Ishikawa (cell line): ENCODE measurements at regions not wholly inside any gene's neighbourhood (a gene's known extent, or its start where the extent isn't known, plus 50 kb on each side); places are given as distances from the start of the nearest gene placed in this dataset.

Experiments used
- CEBPB ChIP-seq: IDR thresholded peaks from 2 replicates; pipeline ENCODE4 v1.6.1; 2012
- CREB1 ChIP-seq: IDR thresholded peaks from 2 replicates; pipeline ENCODE4 v1.6.1; 2012; ENCODE audit warnings: low read depth
- EGR1 ChIP-seq: IDR thresholded peaks from 2 replicates; pipeline ENCODE4 v1.6.1; 2012
- EP300 ChIP-seq: IDR thresholded peaks from 2 replicates; pipeline ENCODE4 v1.6.1; 2012; ENCODE audit warnings: borderline replicate concordance
- FOXM1 ChIP-seq: IDR thresholded peaks from 2 replicates; pipeline ENCODE4 v1.6.1; 2012; ENCODE audit warnings: low read depth, borderline replicate concordance
- MAX ChIP-seq: IDR thresholded peaks from 2 replicates; pipeline ENCODE4 v1.6.1; 2012
- NFIC ChIP-seq: IDR thresholded peaks from 2 replicates; pipeline ENCODE4 v1.6.1; 2012
- RAD21 ChIP-seq: IDR thresholded peaks from 2 replicates; pipeline ENCODE4 v1.6.1; 2012; ENCODE audit warnings: low read depth
- REST ChIP-seq: IDR thresholded peaks from 2 replicates; pipeline ENCODE4 v1.6.1; 2012; ENCODE audit warnings: low read depth, mild to moderate bottlenecking
- TAF1 ChIP-seq: IDR thresholded peaks from 2 replicates; pipeline ENCODE4 v1.6.1; 2012; ENCODE audit warnings: low read depth, mild to moderate bottlenecking
- TCF12 ChIP-seq: IDR thresholded peaks from 2 replicates; pipeline ENCODE4 v1.6.1; 2012; ENCODE audit warnings: low read depth
- TEAD4 ChIP-seq: IDR thresholded peaks from 2 replicates; pipeline ENCODE4 v1.6.1; 2012
- USF1 ChIP-seq: IDR thresholded peaks from 2 replicates; pipeline ENCODE4 v1.6.1; 2012
- YY1 ChIP-seq: IDR thresholded peaks from 2 replicates; pipeline ENCODE4 v1.6.1; 2012; ENCODE audit warnings: low read depth
- ZBTB7A ChIP-seq: IDR thresholded peaks from 2 replicates; pipeline ENCODE4 v1.6.1; 2012; ENCODE audit warnings: low read depth

GRCh38 chr15:26359855-26360254, 413.0 kb downstream of the GABRB3 start:
- TF ChIP-seq CEBPB (no peak), RAD21 (no peak), MAX (no peak), EGR1 (no peak), USF1 (no peak), TCF12 (no peak), FOXM1 (no peak), TAF1 (no peak), CREB1 (no peak), NFIC (no peak), YY1 (no peak), ZBTB7A (no peak), EP300 (no peak), TEAD4 (no peak), REST (no peak)

- TF ChIP-seq USF1 (no peak), YY1 (no peak), MAX (no peak), NFIC (no peak), TEAD4 (no peak), EP300 (no peak), REST (no peak), FOXM1 (no peak), CREB1 (no peak), ZBTB7A (no peak), CEBPB (no peak), TAF1 (no peak), EGR1 (no peak), RAD21 (no peak), TCF12 (no peak)
These were observed 414.2 kb downstream of the GABRB3 start for GRCh38 chr15:26358708-26359107.

- TF ChIP-seq RAD21: no peak
- no peak for TF ChIP-seq YY1
- no peak for TF ChIP-seq MAX
- TF ChIP-seq EGR1: no peak
- TF ChIP-seq EP300: no peak
- TF ChIP-seq FOXM1: no peak
These were observed 415.2 kb downstream of the GABRB3 start for GRCh38 chr15:26357653-26358052.

GRCh38 chr15:26355472-26356074, 417.3 kb downstream of the GABRB3 start:
- TF ChIP-seq YY1 (no peak), CEBPB (no peak), EP300 (no peak), USF1 (no peak), ZBTB7A (no peak), NFIC (no peak), CREB1 (no peak), TAF1 (no peak), TCF12 (no peak)

- no peak for TF ChIP-seq EP300
- TF ChIP-seq TAF1: no peak
- no peak for TF ChIP-seq USF1
- TF ChIP-seq RAD21: no peak
These were observed 420.0 kb downstream of the GABRB3 start for GRCh38 chr15:26352909-26353308.
